ENCODE measurements at regions not wholly inside any gene's neighbourhood (a gene's known extent, or its start where the extent isn't known, plus 50 kb on each side); places are given as distances from the start of the nearest gene placed in this dataset.

DNA sequence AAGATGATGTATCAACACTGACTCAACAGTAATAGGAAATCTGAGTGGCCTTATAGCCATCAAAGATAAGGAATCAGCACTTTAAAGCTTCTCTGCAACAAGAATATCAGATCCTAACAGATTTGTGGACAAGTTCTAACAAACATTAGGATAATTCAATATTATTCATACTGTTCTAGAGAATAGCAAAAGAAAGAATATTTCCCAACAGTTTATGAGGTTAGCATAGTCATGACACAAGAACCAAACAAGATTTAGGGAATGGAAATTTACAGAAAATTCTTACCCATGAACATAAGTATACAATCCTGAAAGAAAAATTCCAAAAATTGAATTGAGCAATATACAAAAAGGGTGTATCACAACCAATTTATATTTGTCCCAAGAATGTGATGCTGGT is 64.3 kb upstream of the BTBD3 start (continued):
- no peak for TF ChIP-seq ZNF263 (CRISPR knock-in tag; IDR thresholded peaks at IDR 0.05)
- no peak for TF ChIP-seq ZKSCAN5 (CRISPR knock-in tag; IDR thresholded peaks at IDR 0.05)

DNA sequence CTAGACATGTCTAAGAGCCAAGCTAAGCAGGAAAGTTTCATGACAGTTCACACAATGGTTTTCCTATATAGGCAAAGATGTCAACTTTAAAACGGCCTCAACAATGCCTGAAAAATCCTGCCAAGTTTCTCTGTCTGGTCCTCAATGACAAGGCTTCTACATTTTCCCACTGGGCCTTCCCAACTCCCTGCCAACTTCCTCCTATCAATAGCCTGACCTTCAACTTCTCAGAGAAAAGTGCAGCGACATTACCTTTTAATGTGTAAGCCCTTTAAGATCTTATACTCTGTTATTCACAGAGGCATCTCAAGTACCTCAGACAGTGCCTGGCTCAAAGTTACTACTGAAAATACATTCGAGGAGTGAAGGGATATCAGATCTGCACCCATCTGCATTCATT is 56.2 kb upstream of the BTBD3 start:
- BruUV-seq (replicated peaks) = no TSS peak
- no peak overlapping the region for H3K4me2 ChIP-seq (ENCODE audit: low read depth, low read length)
- no peak overlapping the region for H3K9ac ChIP-seq (ENCODE audit: insufficient read depth, low read depth, low read length)
- H4K20me1 ChIP-seq (ENCODE audit: insufficient read depth, low read length) = no peaks in the 10 kb centered on the region
- H3K9me3 ChIP-seq (ENCODE audit: low read length) = no peaks in the 10 kb centered on the region
- H3K4me1 ChIP-seq (ENCODE audit: insufficient read depth, low read length) = no peaks in the 10 kb centered on the region
- 3% methylated on average over 3 of the region's 3 CpGs for WGBS (ENCODE audit: low lambda C conversion rate)
- no peaks in the 10 kb centered on the region for H3K79me2 ChIP-seq (ENCODE audit: insufficient read depth, low read length)
- H3K36me3 ChIP-seq (replicated peaks in 1 of 2; ENCODE audit: control insufficient read depth in 1 of 2, insufficient read depth in 2 of 2, low read length in 2 of 2) = no peaks in the 10 kb centered on the region
- no peak overlapping the region for H3K27ac ChIP-seq (ENCODE audit: extremely low read length, insufficient read depth, low read length)
- ATAC-seq = no peak
- no peak for DNase-seq (ENCODE audit: low spot score)
- H3K27me3 ChIP-seq (ENCODE audit: control insufficient read depth in 1 of 2, insufficient read depth in 2 of 2, low read length in 2 of 2) = no peaks in the 10 kb centered on the region
- in situ Hi-C loops (cut with HindIII; ENCODE audit: extremely low pct_ligation_motif_present, low pct_unique_long_range_greater_than_20kb) (no loop called here), intact Hi-C loops (cut with micrococcal nuclease; ENCODE audit: unreplicated experiment) (no loop called here)
- no peak for FAIRE-seq
- CTCF ChIA-PET (ENCODE audit: low intra/inter-chr PET ratio, low total read pairs) = no interaction called here
- no peak overlapping the region for H3K4me3 ChIP-seq (replicated peaks in 1 of 3; ENCODE audit: insufficient read depth in 1 of 3, low read depth in 2 of 3, low read length in 3 of 3)
- TF ChIP-seq PHF5A (CRISPR knock-in tag; IDR thresholded peaks at IDR 0.05; ENCODE audit: low read depth, unreplicated experiment) = no peak
- TF ChIP-seq, protein P1, sequence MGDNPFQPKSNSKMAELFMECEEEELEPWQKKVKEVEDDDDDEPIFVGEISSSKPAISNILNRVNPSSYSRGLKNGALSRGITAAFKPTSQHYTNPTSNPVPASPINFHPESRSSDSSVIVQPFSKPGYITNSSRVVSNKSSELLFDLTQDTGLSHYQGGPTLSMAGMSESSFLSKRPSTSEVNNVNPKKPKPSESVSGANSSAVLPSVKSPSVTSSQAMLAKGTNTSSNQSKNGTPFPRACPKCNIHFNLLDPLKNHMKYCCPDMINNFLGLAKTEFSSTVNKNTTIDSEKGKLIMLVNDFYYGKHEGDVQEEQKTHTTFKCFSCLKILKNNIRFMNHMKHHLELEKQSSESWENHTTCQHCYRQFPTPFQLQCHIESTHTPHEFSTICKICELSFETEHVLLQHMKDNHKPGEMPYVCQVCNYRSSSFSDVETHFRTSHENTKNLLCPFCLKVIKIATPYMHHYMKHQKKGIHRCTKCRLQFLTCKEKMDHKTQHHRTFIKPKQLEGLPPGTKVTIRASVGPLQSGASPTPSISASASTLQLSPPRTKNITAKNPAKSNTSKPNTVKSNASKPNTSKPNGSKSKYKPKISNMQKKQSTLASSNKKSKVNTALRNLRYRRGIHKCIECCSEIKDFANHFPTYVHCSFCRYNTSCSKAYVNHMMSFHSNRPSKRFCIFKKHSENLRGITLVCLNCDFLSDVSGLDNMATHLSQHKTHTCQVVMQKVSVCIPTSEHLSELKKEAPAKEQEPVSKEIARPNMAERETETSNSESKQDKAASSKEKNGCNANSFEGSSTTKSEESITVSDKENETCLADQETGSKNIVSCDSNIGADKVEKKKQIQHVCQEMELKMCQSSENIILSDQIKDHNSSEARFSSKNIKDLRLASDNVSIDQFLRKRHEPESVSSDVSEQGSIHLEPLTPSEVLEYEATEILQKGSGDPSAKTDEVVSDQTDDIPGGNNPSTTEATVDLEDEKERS (CRISPR knock-in tag; IDR thresholded peaks at IDR 0.05) = no peak
- H2AFZ ChIP-seq (ENCODE audit: low read length) = no peak overlapping the region
- POLR2A ChIA-PET = no interaction called here
